ENCODE measurements at regions not wholly inside any gene's neighbourhood (a gene's known extent, or its start where the extent isn't known, plus 50 kb on each side); places are given as distances from the start of the nearest gene placed in this dataset.

GRCh38 chr20:11056414-11056813, 382.6 kb upstream of the JAG1 start:
- ATAC-seq, result no peak
- no peak for TF ChIP-seq TOX (CRISPR knock-in tag; IDR thresholded peaks at IDR 0.05; ENCODE audit: borderline replicate concordance)
- TF ChIP-seq ZC3H10 (CRISPR knock-in tag; IDR thresholded peaks at IDR 0.05), result no peak
- TF ChIP-seq ZNF8 (CRISPR knock-in tag; IDR thresholded peaks at IDR 0.05), result no peak

- TF ChIP-seq, protein P1, sequence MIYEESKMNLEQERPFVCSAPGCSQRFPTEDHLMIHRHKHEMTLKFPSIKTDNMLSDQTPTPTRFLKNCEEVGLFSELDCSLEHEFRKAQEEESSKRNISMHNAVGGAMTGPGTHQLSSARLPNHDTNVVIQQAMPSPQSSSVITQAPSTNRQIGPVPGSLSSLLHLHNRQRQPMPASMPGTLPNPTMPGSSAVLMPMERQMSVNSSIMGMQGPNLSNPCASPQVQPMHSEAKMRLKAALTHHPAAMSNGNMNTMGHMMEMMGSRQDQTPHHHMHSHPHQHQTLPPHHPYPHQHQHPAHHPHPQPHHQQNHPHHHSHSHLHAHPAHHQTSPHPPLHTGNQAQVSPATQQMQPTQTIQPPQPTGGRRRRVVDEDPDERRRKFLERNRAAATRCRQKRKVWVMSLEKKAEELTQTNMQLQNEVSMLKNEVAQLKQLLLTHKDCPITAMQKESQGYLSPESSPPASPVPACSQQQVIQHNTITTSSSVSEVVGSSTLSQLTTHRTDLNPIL (CRISPR knock-in tag; IDR thresholded peaks at IDR 0.05; ENCODE audit: low read depth), result no peak
- TF ChIP-seq CSRNP3 (CRISPR knock-in tag; IDR thresholded peaks at IDR 0.05) (no peak), ZNF565 (CRISPR knock-in tag; conservative IDR thresholded peaks at IDR 0.05; ENCODE audit: low read depth) (no peak), POU6F1 (CRISPR knock-in tag; IDR thresholded peaks at IDR 0.05; ENCODE audit: borderline replicate concordance, low read depth) (no peak), ZC3H10 (CRISPR knock-in tag; IDR thresholded peaks at IDR 0.05) (no peak), ZNF70 (CRISPR knock-in tag; IDR thresholded peaks at IDR 0.05) (no peak), OSR1 (CRISPR knock-in tag; IDR thresholded peaks at IDR 0.05) (no peak), TSHZ2 (CRISPR knock-in tag; IDR thresholded peaks at IDR 0.05) (no peak), PPARA (CRISPR knock-in tag; IDR thresholded peaks at IDR 0.05; ENCODE audit: borderline replicate concordance) (no peak)
- no peak for ATAC-seq
These were observed 383.8 kb upstream of the JAG1 start for GRCh38 chr20:11057624-11058023.

DNA sequence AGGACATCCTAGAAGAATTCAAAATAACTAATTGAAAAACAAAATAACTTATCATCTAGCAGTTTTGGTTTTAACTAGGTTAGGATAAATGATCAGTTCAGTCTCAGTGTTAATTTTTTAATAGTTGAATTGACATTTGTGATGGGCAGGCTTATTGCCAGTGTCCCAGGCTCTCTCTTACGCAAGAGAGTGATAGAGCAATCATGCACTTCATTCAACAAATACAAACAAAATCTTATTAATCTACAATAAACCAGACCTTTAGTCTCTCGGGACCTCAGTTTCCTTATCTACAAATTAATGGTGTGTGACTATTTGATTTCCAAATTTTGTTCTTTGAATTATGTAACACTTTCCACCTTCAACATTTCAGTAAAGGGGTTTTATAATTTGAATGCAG, 385.9 kb upstream of the JAG1 start:
- no peak for ATAC-seq
- TF ChIP-seq SNAI2 (CRISPR knock-in tag; IDR thresholded peaks at IDR 0.05) (no peak), OSR1 (CRISPR knock-in tag; IDR thresholded peaks at IDR 0.05) (no peak), ZFP30 (CRISPR knock-in tag; IDR thresholded peaks at IDR 0.05) (no peak), ZNF70 (CRISPR knock-in tag; IDR thresholded peaks at IDR 0.05) (no peak), PPARA (CRISPR knock-in tag; IDR thresholded peaks at IDR 0.05; ENCODE audit: borderline replicate concordance) (no peak), ZC3H10 (CRISPR knock-in tag; IDR thresholded peaks at IDR 0.05) (no peak)
- TF ChIP-seq, protein P2, sequence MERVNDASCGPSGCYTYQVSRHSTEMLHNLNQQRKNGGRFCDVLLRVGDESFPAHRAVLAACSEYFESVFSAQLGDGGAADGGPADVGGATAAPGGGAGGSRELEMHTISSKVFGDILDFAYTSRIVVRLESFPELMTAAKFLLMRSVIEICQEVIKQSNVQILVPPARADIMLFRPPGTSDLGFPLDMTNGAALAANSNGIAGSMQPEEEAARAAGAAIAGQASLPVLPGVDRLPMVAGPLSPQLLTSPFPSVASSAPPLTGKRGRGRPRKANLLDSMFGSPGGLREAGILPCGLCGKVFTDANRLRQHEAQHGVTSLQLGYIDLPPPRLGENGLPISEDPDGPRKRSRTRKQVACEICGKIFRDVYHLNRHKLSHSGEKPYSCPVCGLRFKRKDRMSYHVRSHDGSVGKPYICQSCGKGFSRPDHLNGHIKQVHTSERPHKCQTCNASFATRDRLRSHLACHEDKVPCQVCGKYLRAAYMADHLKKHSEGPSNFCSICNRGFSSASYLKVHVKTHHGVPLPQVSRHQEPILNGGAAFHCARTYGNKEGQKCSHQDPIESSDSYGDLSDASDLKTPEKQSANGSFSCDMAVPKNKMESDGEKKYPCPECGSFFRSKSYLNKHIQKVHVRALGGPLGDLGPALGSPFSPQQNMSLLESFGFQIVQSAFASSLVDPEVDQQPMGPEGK (CRISPR knock-in tag; IDR thresholded peaks at IDR 0.05; ENCODE audit: borderline replicate concordance), result no peak

GRCh38 chr20:11060423-11061185, 386.8 kb upstream of the JAG1 start:
- no peak for ATAC-seq
- TF ChIP-seq ZNF565 (CRISPR knock-in tag; conservative IDR thresholded peaks at IDR 0.05; ENCODE audit: low read depth) (no peak), ZC3H10 (CRISPR knock-in tag; IDR thresholded peaks at IDR 0.05) (no peak), ZFP30 (CRISPR knock-in tag; IDR thresholded peaks at IDR 0.05) (no peak), CSRNP3 (CRISPR knock-in tag; IDR thresholded peaks at IDR 0.05) (no peak), TOX (CRISPR knock-in tag; IDR thresholded peaks at IDR 0.05; ENCODE audit: borderline replicate concordance) (no peak), GLIS3 (CRISPR knock-in tag; IDR thresholded peaks at IDR 0.05) (no peak), ARNTL (CRISPR knock-in tag; IDR thresholded peaks at IDR 0.05; ENCODE audit: borderline replicate concordance, low read depth) (no peak)
